Neuronal stem cell (in vitro differentiated cells): ENCODE measurements at regions not wholly inside any gene's neighbourhood (a gene's known extent, or its start where the extent isn't known, plus 50 kb on each side); places are given as distances from the start of the nearest gene placed in this dataset.

Source experiments
- DNase-seq: peaks from one replicate; pipeline ENCODE4 v3.0.0-alpha.2; 2013; ENCODE audit warnings: low spot score
- H2AFZ ChIP-seq: one replicate; pipeline ENCODE4 v1.6.1; 2013; ENCODE audit warnings: mild to moderate bottlenecking, low read length, inconsistent platforms
- H2AK5ac ChIP-seq: 2 replicates; pipeline ENCODE4 v1.6.1; 2013; ENCODE audit warnings: low read depth, mild to moderate bottlenecking, inconsistent platforms, low read length, moderate library complexity, mixed read lengths
- H2BK120ac ChIP-seq: 2 replicates; pipeline ENCODE4 v1.6.1; 2013; ENCODE audit warnings: low read depth, mild to moderate bottlenecking, inconsistent platforms, low read length, moderate library complexity, mixed read lengths
- H2BK12ac ChIP-seq: one replicate; pipeline ENCODE4 v1.6.1; 2013; ENCODE audit warnings: low read length, inconsistent platforms
- H2BK15ac ChIP-seq: 2 replicates; pipeline ENCODE4 v1.6.1; 2013; ENCODE audit warnings: mild to moderate bottlenecking, low read length, inconsistent platforms, mixed read lengths
- H2BK5ac ChIP-seq: one replicate; pipeline ENCODE4 v1.6.1; 2013; ENCODE audit warnings: inconsistent platforms, mild to moderate bottlenecking, low read length, moderate library complexity
- H3K14ac ChIP-seq: one replicate; pipeline ENCODE4 v1.6.1; 2013; ENCODE audit warnings: low read length, inconsistent platforms
- H3K18ac ChIP-seq: 2 replicates; pipeline ENCODE4 v1.6.1; 2013; ENCODE audit warnings: low read length, inconsistent platforms
- H3K23ac ChIP-seq: 2 replicates; pipeline ENCODE4 v1.6.1; 2013; ENCODE audit warnings: low read depth, mild to moderate bottlenecking, mixed read lengths, low read length, inconsistent platforms; ENCODE audit not compliant: poor library complexity
- H3K27ac ChIP-seq: replicated peaks from 3 replicates; pipeline ENCODE4 v1.5.1; 2013; ENCODE audit warnings: low read length, inconsistent platforms
- H3K27me3 ChIP-seq, 3 experiments: 2 replicates each; pipeline ENCODE4 v1.6.1; 2013; ENCODE audit warnings: low read length in 3 of 3, mild to moderate bottlenecking in 2 of 3, inconsistent platforms in 1 of 3, low read depth in 1 of 3, mixed read lengths in 1 of 3, moderate library complexity in 1 of 3; ENCODE audit not compliant: control insufficient read depth in 3 of 3, insufficient read depth in 3 of 3
- H3K36me3 ChIP-seq, 2 donors: replicated peaks in 1 of 2; 2 replicates each; pipeline ENCODE4 v1.6.1; 2013; ENCODE audit warnings: low read length in 2 of 2; ENCODE audit not compliant: control insufficient read depth in 2 of 2, insufficient read depth in 2 of 2
- H3K4ac ChIP-seq: 2 replicates; pipeline ENCODE4 v1.6.1; 2013; ENCODE audit warnings: inconsistent platforms, mild to moderate bottlenecking, low read length, moderate library complexity
- H3K4me1 ChIP-seq, 2 donors: 1 replicate in 1 of 2; 2 replicates in 1 of 2; pipeline ENCODE4 v1.6.1; 2013; ENCODE audit warnings: low read length in 2 of 2, low read depth in 1 of 2; ENCODE audit not compliant: control insufficient read depth in 2 of 2, insufficient read depth in 1 of 2
- H3K4me2 ChIP-seq: one replicate; pipeline ENCODE4 v1.6.1; 2013; ENCODE audit warnings: mild to moderate bottlenecking, low read length, inconsistent platforms; ENCODE audit not compliant: insufficient read depth, poor library complexity, severe bottlenecking
- H3K4me3 ChIP-seq, 2 donors: 2 replicates each; pipeline ENCODE4 v1.5.1; 2013; ENCODE audit warnings: low read length in 2 of 2, mild to moderate bottlenecking in 2 of 2, inconsistent platforms in 1 of 2, moderate library complexity in 1 of 2
- H3K79me1 ChIP-seq: one replicate; pipeline ENCODE4 v1.6.1; 2013; ENCODE audit warnings: low read depth, mild to moderate bottlenecking, inconsistent platforms, low read length, moderate library complexity
- H3K9ac ChIP-seq: one replicate; pipeline ENCODE4 v1.6.1; 2013; ENCODE audit warnings: mild to moderate bottlenecking, low read depth, low read length, inconsistent platforms; ENCODE audit not compliant: poor library complexity
- H3K9me3 ChIP-seq, 2 donors: replicated peaks in 1 of 2; 2 replicates each; pipeline versions ENCODE3 to v1.6.1; 2013; ENCODE audit warnings: low read length in 2 of 2, mild to moderate bottlenecking in 2 of 2, inconsistent platforms in 1 of 2, low read depth in 1 of 2, mixed read lengths in 1 of 2, moderate library complexity in 1 of 2; ENCODE audit not compliant: control insufficient read depth in 2 of 2, insufficient read depth in 1 of 2
- H4K8ac ChIP-seq: one replicate; pipeline ENCODE4 v1.6.1; 2013; ENCODE audit warnings: low read depth, mild to moderate bottlenecking, inconsistent platforms, low read length, moderate library complexity
- H4K91ac ChIP-seq: one replicate; pipeline ENCODE4 v1.6.1; 2013; ENCODE audit warnings: low read length, low read depth, mild to moderate bottlenecking, inconsistent platforms; ENCODE audit not compliant: poor library complexity
- WGBS, 2 donors: extraction: QIAGEN DNeasy Blood & Tissue Kit; methylation state at CpG; one replicate each; pipeline ENCODE4 v1.1.7; 2013; ENCODE audit warnings: missing lambda C conversion rate in 2 of 2, mixed read lengths in 1 of 2; ENCODE audit not compliant: insufficient read length in 2 of 2, insufficient replicate concordance in 1 of 2; ENCODE audit errors: extremely low coverage in 2 of 2; 5-methylcytosine and 5-hydroxymethylcytosine counted together

GRCh38 chr1:47618830-47619229 lies 181.0 kb downstream of the FOXD2 start:
- no peak overlapping the region for H3K4me2 ChIP-seq
- H2BK120ac ChIP-seq = no peak overlapping the region
- no peak for DNase-seq
- no CpG with 5 or more reads among the region's 7 CpGs for WGBS, 2 donors
- no peak overlapping the region for H3K18ac ChIP-seq
- no peak overlapping the region for H2AK5ac ChIP-seq
- H2AFZ ChIP-seq = no peak overlapping the region
- H3K27ac ChIP-seq = no peak overlapping the region
- H3K4ac ChIP-seq = no peak overlapping the region
- H3K4me3 ChIP-seq = no peak overlapping the region
- no peak overlapping the region for H4K8ac ChIP-seq
- no peaks in the 10 kb centered on the region for H3K36me3 ChIP-seq
- no peak overlapping the region for H3K23ac ChIP-seq
- no peak overlapping the region for H3K9ac ChIP-seq
- H2BK15ac ChIP-seq = no peak overlapping the region
- H3K4me1 ChIP-seq = no peaks in the 10 kb centered on the region
- peaks cover 0 to 3% (median 0%) of the 10 kb centered on the region in 3 experiments for H3K27me3 ChIP-seq
- H3K79me1 ChIP-seq = no peaks in the 10 kb centered on the region
- no peaks in the 10 kb centered on the region for H3K9me3 ChIP-seq
- no peak overlapping the region for H4K91ac ChIP-seq
- no peak overlapping the region for H2BK5ac ChIP-seq
- H3K14ac ChIP-seq = no peak overlapping the region
- H2BK12ac ChIP-seq = no peak overlapping the region

DNA sequence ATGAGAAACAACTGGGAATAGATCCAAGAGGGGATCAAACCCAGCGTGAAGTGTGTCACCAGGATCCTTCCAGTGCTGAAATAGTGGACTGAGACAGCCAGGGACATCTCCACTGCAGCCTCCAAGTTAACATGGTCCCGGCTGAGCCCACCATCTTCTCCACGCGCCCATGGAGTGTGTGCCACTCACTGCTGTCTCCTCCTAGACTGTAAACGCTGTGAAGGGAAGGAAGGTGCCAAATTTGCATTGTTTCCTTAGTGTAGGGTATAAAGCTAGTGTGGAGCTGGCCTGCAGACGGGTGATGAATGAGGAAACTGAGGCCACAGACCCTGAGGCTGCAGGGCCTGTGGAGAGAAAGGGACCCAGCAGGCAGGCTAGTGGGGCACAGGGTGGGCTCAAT lies 183.6 kb downstream of the FOXD2 start:
- H3K4me2 ChIP-seq = no peak overlapping the region
- H3K4ac ChIP-seq = no peak overlapping the region
- H3K79me1 ChIP-seq = no peaks in the 10 kb centered on the region
- H4K91ac ChIP-seq = peak overlapping the region; percentile 13
- H3K14ac ChIP-seq = peak overlapping the region; percentile 32
- no peak overlapping the region for H2AFZ ChIP-seq
- H2BK120ac ChIP-seq = no peak overlapping the region
- H2BK12ac ChIP-seq = no peak overlapping the region
- no peaks in the 10 kb centered on the region for H3K9me3 ChIP-seq
- H3K4me3 ChIP-seq = no peak overlapping the region
- no CpG with 5 or more reads among the region's 6 CpGs for whole genome bisulfite sequencing, 2 donors
- H3K23ac ChIP-seq = no peak overlapping the region
- no peak overlapping the region for H3K27ac ChIP-seq
- DNase-seq = no peak
- H3K36me3 ChIP-seq = no peaks in the 10 kb centered on the region
- no peak overlapping the region for H4K8ac ChIP-seq
- no peak overlapping the region for H2AK5ac ChIP-seq
- peak overlapping the region; percentile 41 for H3K18ac ChIP-seq
- H3K9ac ChIP-seq = no peak overlapping the region
- H3K27me3 ChIP-seq = peaks cover 0 to 3% (median 0%) of the 10 kb centered on the region in 3 experiments
- no peaks in the 10 kb centered on the region for H3K4me1 ChIP-seq
- no peak overlapping the region for H2BK15ac ChIP-seq
- no peak overlapping the region for H2BK5ac ChIP-seq

DNA sequence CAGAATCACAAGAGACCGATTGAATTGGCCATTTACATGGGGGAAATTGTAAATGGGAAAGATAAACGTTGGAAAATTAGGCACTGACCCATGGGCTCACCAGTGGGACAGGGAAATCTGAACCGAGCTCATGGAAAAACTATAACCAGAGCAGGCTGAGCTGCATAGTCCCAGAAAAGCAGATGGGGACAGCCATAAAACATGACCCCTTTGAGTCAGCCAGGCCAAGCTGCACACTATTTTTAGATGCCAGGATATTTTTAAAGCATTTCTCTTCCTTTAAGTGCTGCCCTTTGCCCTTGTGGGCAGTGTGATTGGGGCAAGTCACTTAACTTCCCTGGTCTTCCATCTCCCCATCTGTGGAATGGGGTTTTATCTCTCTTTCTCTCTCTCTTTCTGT lies 184.1 kb downstream of the FOXD2 start:
- Histone ChIP-seq H3K9ac (no peak overlapping the region), H2AK5ac (no peak overlapping the region), H2BK120ac (no peak overlapping the region), H2BK12ac (no peak overlapping the region), H3K4me1 (no peaks in the 10 kb centered on the region), H3K23ac (no peak overlapping the region), H4K91ac (no peak overlapping the region), H4K8ac (no peak overlapping the region), H3K79me1 (no peaks in the 10 kb centered on the region), H3K4me2 (no peak overlapping the region), H3K4me3 (no peak overlapping the region), H2AFZ (no peak overlapping the region), H3K36me3 (no peaks in the 10 kb centered on the region), H3K18ac (no peak overlapping the region), H3K4ac (no peak overlapping the region), H3K9me3 (no peaks in the 10 kb centered on the region), H3K14ac (no peak overlapping the region), H2BK15ac (no peak overlapping the region), H2BK5ac (no peak overlapping the region), H3K27ac (no peak overlapping the region), H3K27me3 (peaks cover 0 to 3% (median 0%) of the 10 kb centered on the region in 3 experiments)
- no peak for DNase-seq
- whole genome bisulfite sequencing, 2 donors = no CpG with 5 or more reads among the region's 3 CpGs

DNA sequence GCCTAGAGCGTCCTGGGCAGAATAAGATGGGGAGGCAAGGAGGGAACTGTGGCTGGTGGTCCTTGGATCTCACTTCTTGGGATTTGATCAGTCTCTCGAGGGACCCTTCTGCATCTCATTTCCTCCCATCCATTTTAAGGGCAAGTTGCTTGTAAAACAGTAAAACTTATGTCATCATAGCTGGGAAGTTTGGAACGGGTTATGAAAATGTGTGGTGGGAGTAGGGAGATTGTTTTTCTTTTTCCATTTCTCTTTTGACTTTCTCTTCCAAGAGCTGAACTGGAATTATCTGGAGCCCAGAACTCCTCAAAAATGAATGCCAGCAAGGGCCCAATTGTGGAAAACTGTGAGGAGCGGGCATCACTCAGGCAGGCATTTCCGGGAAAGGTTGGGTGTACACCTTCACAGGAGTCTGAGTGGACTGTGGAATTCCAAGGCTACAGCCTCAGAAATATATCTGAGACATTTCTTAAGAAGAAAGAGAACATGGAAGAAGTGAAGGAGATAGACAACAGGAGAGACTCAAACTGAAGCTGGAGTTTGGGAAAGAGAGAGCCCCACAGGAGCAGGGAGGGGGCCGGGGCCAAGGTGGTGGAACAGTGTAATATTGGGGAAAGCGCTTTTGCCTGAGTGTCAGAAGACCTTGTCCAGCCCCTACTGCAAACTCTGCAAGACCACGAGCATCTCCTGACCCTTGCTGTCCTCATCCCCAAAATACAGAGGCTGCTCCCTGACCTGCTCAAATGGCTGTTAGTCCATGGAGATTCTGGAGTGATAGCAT lies 185.1 kb downstream of the FOXD2 start:
- no peak overlapping the region for H3K14ac ChIP-seq
- H3K4me3 ChIP-seq = no peak overlapping the region
- no peak overlapping the region for H4K91ac ChIP-seq
- no peak overlapping the region for H4K8ac ChIP-seq
- H2BK5ac ChIP-seq = no peak overlapping the region
- no peak overlapping the region for H3K4me2 ChIP-seq
- H3K27me3 ChIP-seq = peaks cover 0 to 3% (median 0%) of the 10 kb centered on the region in 3 experiments
- H3K36me3 ChIP-seq = no peaks in the 10 kb centered on the region
- no peak overlapping the region for H3K9ac ChIP-seq
- H3K23ac ChIP-seq = no peak overlapping the region
- no peak overlapping the region for H2AFZ ChIP-seq
- no peaks in the 10 kb centered on the region for H3K79me1 ChIP-seq
- DNase-seq = no peak
- whole genome bisulfite sequencing, 2 donors = no CpG with 5 or more reads among the region's 8 CpGs
- H3K9me3 ChIP-seq = no peaks in the 10 kb centered on the region
- H3K27ac ChIP-seq = no peak overlapping the region
- H3K4me1 ChIP-seq = peaks cover 0 to 2% of the 10 kb centered on the region in 2 donors
- H2BK120ac ChIP-seq = no peak overlapping the region
- no peak overlapping the region for H2BK15ac ChIP-seq
- H2AK5ac ChIP-seq = no peak overlapping the region
- no peak overlapping the region for H3K4ac ChIP-seq
- no peak overlapping the region for H3K18ac ChIP-seq
- H2BK12ac ChIP-seq = no peak overlapping the region
